Left kidney (tissue), 1 donor: ENCODE measurements at regions not wholly inside any gene's neighbourhood (a gene's known extent, or its start where the extent isn't known, plus 50 kb on each side); places are given as distances from the start of the nearest gene placed in this dataset.

ENCODE experiments used
- DNase-seq: peaks from one replicate; pipeline ENCODE4 v3.0.0-alpha.2; 2013

- DNase-seq: no peak
Observed at GRCh38 chr4:35900286-35901243, 343.7 kb downstream of the ARAP2 start.

- DNase-seq: no peak
Observed at GRCh38 chr4:35912174-35912573, 332.1 kb downstream of the ARAP2 start.

GRCh38 chr4:35918491-35918977, 325.8 kb downstream of the ARAP2 start:
- no peak for DNase-seq

- no peak for DNase-seq
Observed at GRCh38 chr4:35925806-35926205, 318.5 kb downstream of the ARAP2 start.

GRCh38 chr4:35926788-35927187, 317.5 kb downstream of the ARAP2 start:
- DNase-seq: no peak

- no peak for DNase-seq
Observed at GRCh38 chr4:35933901-35934300, 310.4 kb downstream of the ARAP2 start.

- DNase-seq: peak; percentile 61
Observed at GRCh38 chr4:35934320-35934981, 309.9 kb downstream of the ARAP2 start.

- DNase-seq: no peak
Observed at GRCh38 chr4:35938936-35939335, 305.4 kb downstream of the ARAP2 start.

- peak; percentile 8 for DNase-seq
Observed at GRCh38 chr4:35939751-35940150, 304.6 kb downstream of the ARAP2 start.

GRCh38 chr4:35942092-35942491, 302.2 kb downstream of the ARAP2 start:
- DNase-seq: no peak

GRCh38 chr4:35943606-35944005, 300.7 kb downstream of the ARAP2 start:
- DNase-seq: no peak

GRCh38 chr4:35948171-35948570, 296.1 kb downstream of the ARAP2 start:
- no peak for DNase-seq

- no peak for DNase-seq
Observed at GRCh38 chr4:35950442-35950841, 293.9 kb downstream of the ARAP2 start.

GRCh38 chr4:35952751-35953150, 291.6 kb downstream of the ARAP2 start:
- no peak for DNase-seq

- no peak for DNase-seq
Observed at GRCh38 chr4:35963383-35963782, 280.9 kb downstream of the ARAP2 start.

- no peak for DNase-seq
Observed at GRCh38 chr4:35963974-35964515, 280.3 kb downstream of the ARAP2 start.

GRCh38 chr4:35965300-35965699, 279.0 kb downstream of the ARAP2 start:
- DNase-seq: no peak

GRCh38 chr4:35966566-35966965, 277.7 kb downstream of the ARAP2 start:
- no peak for DNase-seq

GRCh38 chr4:35970366-35970960, 273.9 kb downstream of the ARAP2 start:
- no peak for DNase-seq

- no peak for DNase-seq
Observed at GRCh38 chr4:35972814-35973213, 271.5 kb downstream of the ARAP2 start.

GRCh38 chr4:35975617-35976355, 268.5 kb downstream of the ARAP2 start:
- no peak for DNase-seq

GRCh38 chr4:35978551-35978950, 265.8 kb downstream of the ARAP2 start:
- no peak for DNase-seq
